NCI-H526 (cell line): ENCODE measurements at regions not wholly inside any gene's neighbourhood (a gene's known extent, or its start where the extent isn't known, plus 50 kb on each side); places are given as distances from the start of the nearest gene placed in this dataset.
"Not testable (repeated sequence)": the region's sequence is repeated elsewhere in the genome, so short reads cannot be mapped to it uniquely, and the experiment has no call there.

Source experiments
- DNase-seq, 2 experiments: peaks; one replicate each; lab custom pipeline; 2025; lab: John Stamatoyannopoulos, UW

GRCh38 chr4:115228851-115229250 is 115.4 kb upstream of the NDST4 start:
- no peak for DNase-seq

- DNase-seq = no peak
These were observed 108.6 kb upstream of the NDST4 start for GRCh38 chr4:115222061-115222460.

- no peak for DNase-seq
These were observed 106.4 kb upstream of the NDST4 start for GRCh38 chr4:115219862-115220261.

- no peak for DNase-seq
These were observed 106.0 kb upstream of the NDST4 start for GRCh38 chr4:115219315-115219860.

- no peak for DNase-seq
These were observed 102.5 kb upstream of the NDST4 start for GRCh38 chr4:115215935-115216334.

- DNase-seq = peak; percentile 6 to 10
These were observed 100.3 kb upstream of the NDST4 start for GRCh38 chr4:115213716-115214115.

- no peak for DNase-seq
These were observed 87.6 kb upstream of the NDST4 start for GRCh38 chr4:115201042-115201330.

- DNase-seq = not testable (repeated sequence)
These were observed 87.0 kb upstream of the NDST4 start for GRCh38 chr4:115200201-115201041.

GRCh38 chr4:115194612-115195011 is 81.2 kb upstream of the NDST4 start:
- not testable (repeated sequence) for DNase-seq

GRCh38 chr4:115190529-115190928 is 77.1 kb upstream of the NDST4 start:
- no peak for DNase-seq

GRCh38 chr4:115187136-115187535 is 73.7 kb upstream of the NDST4 start:
- no peak for DNase-seq

GRCh38 chr4:115179438-115180062 is 66.1 kb upstream of the NDST4 start:
- DNase-seq = not testable (repeated sequence)

- not testable (repeated sequence) for DNase-seq
These were observed 65.3 kb upstream of the NDST4 start for GRCh38 chr4:115178687-115179086.

GRCh38 chr4:115171220-115171619 is 57.8 kb upstream of the NDST4 start:
- DNase-seq = no peak

- DNase-seq = no peak
These were observed 52.1 kb upstream of the NDST4 start for GRCh38 chr4:115165503-115165902.
